A673 (cell line): ENCODE measurements at regions not wholly inside any gene's neighbourhood (a gene's known extent, or its start where the extent isn't known, plus 50 kb on each side); places are given as distances from the start of the nearest gene placed in this dataset.

Experiments
- BruUV-seq: library from RNA; stranded (reverse); fragments of 400-500 nt; replicated peaks from 2 replicates; lab custom pipeline; 2021; lab: Mats Ljungman, UMichigan
- CTCF ChIA-PET: fragments of 300-600 bp; sonication (Branson Sonifier 250); formaldehyde crosslinking; loops from one replicate; lab custom pipeline; 2022; ENCODE audit warnings: antibody characterized with exemption; lab: Charles Lee
- POLR2A ChIA-PET: fragments of 300-600 bp; sonication (Branson Sonifier 250); formaldehyde crosslinking; loops from one replicate; lab custom pipeline; 2022; ENCODE audit warnings: antibody characterized with exemption; ENCODE audit not compliant: low non-redundant PET; lab: Charles Lee
- DNase-seq: peaks from one replicate; pipeline ENCODE4 v3.0.0-alpha.2; 2015; ENCODE audit warnings: low spot score
- H3K27ac ChIP-seq: fragments of 200-600 bp; sonication (generic); 2 replicates; pipeline ENCODE4 v1.5.1; 2016; ENCODE audit warnings: mixed run types, low read depth, mild to moderate bottlenecking, mixed read lengths, antibody characterized with exemption, low read length; ENCODE audit not compliant: poor library complexity, severe bottlenecking
- H3K27me3 ChIP-seq: fragments of 200-600 bp; sonication (generic); replicated peaks from 2 replicates; pipeline ENCODE4 v1.6.1; 2017; ENCODE audit warnings: mixed run types, low read depth, mild to moderate bottlenecking, mixed read lengths, antibody characterized with exemption, low read length; ENCODE audit not compliant: insufficient read depth, poor library complexity
- H3K36me3 ChIP-seq: fragments of 200-600 bp; sonication (generic); 2 replicates; pipeline ENCODE4 v1.6.1; 2016; ENCODE audit warnings: mixed run types, mild to moderate bottlenecking, mixed read lengths, antibody characterized with exemption, low read length; ENCODE audit not compliant: insufficient read depth, poor library complexity, severe bottlenecking
- H3K4me1 ChIP-seq: fragments of 200-600 bp; sonication (generic); 2 replicates; pipeline ENCODE4 v1.6.1; 2017; ENCODE audit warnings: mixed run types, mild to moderate bottlenecking, mixed read lengths, antibody characterized with exemption, low read length; ENCODE audit not compliant: insufficient read depth, poor library complexity, severe bottlenecking
- H3K4me3 ChIP-seq: fragments of 200-600 bp; sonication (generic); 2 replicates; pipeline ENCODE4 v1.5.1; 2016; ENCODE audit warnings: low read depth, mixed run types, mild to moderate bottlenecking, mixed read lengths, low read length; ENCODE audit not compliant: poor library complexity, severe bottlenecking
- H3K9me3 ChIP-seq: fragments of 200-600 bp; sonication (generic); 2 replicates; pipeline ENCODE4 v1.6.1; 2016; ENCODE audit warnings: mixed run types, low read depth, mild to moderate bottlenecking, mixed read lengths, antibody characterized with exemption, low read length; ENCODE audit not compliant: poor library complexity, severe bottlenecking
- EZH2 ChIP-seq: fragments of 200-600 bp; sonication (generic); IDR thresholded peaks from 2 replicates; pipeline ENCODE4 v1.6.1; 2017; ENCODE audit warnings: borderline replicate concordance, low read depth, mild to moderate bottlenecking, mixed read lengths, antibody characterized with exemption, low read length; ENCODE audit not compliant: poor library complexity, severe bottlenecking
- intact Hi-C: fragments of 100-400 bp; cut with micrococcal nuclease; formaldehyde crosslinking; loops from one replicate; pipeline ENCODE4 v1.10.0; 2022; ENCODE audit not compliant: unreplicated experiment
- TF ChIP-seq, protein P1 (sequence below): fragments of 300-800, 200-600 bp; sonication (generic); conservative IDR thresholded peaks from 2 replicates; pipeline ENCODE4 v1.5.1; 2017; ENCODE audit warnings: low read depth, mild to moderate bottlenecking, antibody characterized with exemption, low read length, moderate library complexity, mixed read lengths

DNA sequence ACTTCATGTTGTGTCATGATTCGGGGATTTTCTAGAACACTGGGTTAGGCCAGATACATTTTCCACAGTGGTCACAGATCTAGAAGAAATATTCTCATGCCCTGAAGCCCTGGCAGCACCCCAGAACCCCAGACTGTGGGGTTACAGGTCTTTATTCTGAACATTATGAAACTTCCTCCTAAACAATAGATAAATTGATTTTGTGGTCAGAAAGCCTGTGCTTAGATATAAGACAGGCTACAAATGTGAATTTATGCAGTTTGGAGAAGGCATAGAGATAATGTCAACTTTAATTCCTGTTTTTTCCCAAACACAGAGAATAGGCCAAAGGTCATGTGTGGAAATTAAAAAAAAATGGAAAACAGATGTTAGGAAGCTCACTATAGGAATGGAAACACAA, 492.9 kb downstream of the SPRY1 start:
- POLR2A ChIA-PET, result no interaction called here
- intact Hi-C loops, result no loop called here
- no peak overlapping the region for H3K4me3 ChIP-seq
- H3K27ac ChIP-seq, result no peak overlapping the region
- H3K9me3 ChIP-seq, result peaks cover 6% of the 10 kb centered on the region
- TF ChIP-seq, protein P1, sequence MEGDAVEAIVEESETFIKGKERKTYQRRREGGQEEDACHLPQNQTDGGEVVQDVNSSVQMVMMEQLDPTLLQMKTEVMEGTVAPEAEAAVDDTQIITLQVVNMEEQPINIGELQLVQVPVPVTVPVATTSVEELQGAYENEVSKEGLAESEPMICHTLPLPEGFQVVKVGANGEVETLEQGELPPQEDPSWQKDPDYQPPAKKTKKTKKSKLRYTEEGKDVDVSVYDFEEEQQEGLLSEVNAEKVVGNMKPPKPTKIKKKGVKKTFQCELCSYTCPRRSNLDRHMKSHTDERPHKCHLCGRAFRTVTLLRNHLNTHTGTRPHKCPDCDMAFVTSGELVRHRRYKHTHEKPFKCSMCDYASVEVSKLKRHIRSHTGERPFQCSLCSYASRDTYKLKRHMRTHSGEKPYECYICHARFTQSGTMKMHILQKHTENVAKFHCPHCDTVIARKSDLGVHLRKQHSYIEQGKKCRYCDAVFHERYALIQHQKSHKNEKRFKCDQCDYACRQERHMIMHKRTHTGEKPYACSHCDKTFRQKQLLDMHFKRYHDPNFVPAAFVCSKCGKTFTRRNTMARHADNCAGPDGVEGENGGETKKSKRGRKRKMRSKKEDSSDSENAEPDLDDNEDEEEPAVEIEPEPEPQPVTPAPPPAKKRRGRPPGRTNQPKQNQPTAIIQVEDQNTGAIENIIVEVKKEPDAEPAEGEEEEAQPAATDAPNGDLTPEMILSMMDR, result no peak
- TF ChIP-seq EZH2, result no peak
- peaks cover 31% of the 10 kb centered on the region for H3K4me1 ChIP-seq
- no peaks in the 10 kb centered on the region for H3K27me3 ChIP-seq
- DNase-seq, result no peak
- H3K36me3 ChIP-seq, result no peaks in the 10 kb centered on the region
- CTCF ChIA-PET, result no interaction called here
- BruUV-seq, result no TSS peak

DNA sequence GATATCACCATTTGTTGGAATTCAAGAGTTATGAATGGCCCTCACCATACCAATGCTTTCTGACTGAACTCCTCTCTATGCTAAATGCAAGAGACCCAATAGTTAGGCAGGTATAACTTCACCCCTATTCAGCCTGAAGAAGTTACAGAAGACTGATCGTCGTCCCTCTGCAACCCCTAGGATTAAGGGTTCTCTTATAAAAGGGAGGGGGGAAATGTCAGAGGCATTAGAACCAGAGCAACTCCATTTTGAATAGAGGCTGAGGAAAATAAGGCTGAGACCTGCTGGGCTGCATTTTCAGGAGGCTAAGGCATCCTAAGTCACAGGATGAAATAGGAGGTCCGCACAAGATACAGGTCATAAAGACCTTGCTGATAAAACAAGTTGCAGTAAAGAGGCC, 494.3 kb downstream of the SPRY1 start:
- intact Hi-C loops, result no loop called here
- Histone ChIP-seq H3K36me3 (no peaks in the 10 kb centered on the region), H3K9me3 (no peaks in the 10 kb centered on the region), H3K4me3 (no peak overlapping the region), H3K4me1 (peaks cover 32% of the 10 kb centered on the region), H3K27me3 (no peaks in the 10 kb centered on the region), H3K27ac (no peak overlapping the region)
- ChIA-PET POLR2A (no interaction called here), CTCF (no interaction called here)
- no TSS peak for BruUV-seq
- no peak for DNase-seq
- TF ChIP-seq EZH2, result no peak
- TF ChIP-seq, protein P1, result no peak

DNA sequence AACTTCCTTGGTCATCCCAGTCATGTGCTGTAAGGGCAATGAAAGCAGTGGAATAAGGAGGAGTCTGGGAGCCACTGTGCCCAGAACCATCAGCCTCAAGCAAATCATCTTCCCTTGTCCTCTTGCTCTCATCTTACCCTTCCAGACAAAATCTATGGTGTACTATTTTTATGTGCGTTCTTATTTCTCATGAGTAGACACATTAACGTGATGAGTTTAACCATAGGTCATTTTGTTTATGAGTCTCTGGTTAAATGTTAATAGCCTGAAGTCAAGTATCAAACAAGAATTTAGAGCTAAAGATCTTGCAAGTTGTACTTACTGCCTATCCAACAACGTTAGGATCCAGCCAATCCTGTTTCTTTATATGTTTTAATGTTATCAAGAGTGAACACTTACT, 495.3 kb downstream of the SPRY1 start:
- CTCF ChIA-PET, result no interaction called here
- H3K36me3 ChIP-seq, result no peaks in the 10 kb centered on the region
- no TSS peak for BruUV-seq
- DNase-seq, result no peak
- H3K27ac ChIP-seq, result no peak overlapping the region
- no peaks in the 10 kb centered on the region for H3K9me3 ChIP-seq
- POLR2A ChIA-PET, result no interaction called here
- no peak for TF ChIP-seq EZH2
- TF ChIP-seq, protein P1, result no peak
- H3K27me3 ChIP-seq, result no peaks in the 10 kb centered on the region
- H3K4me3 ChIP-seq, result no peak overlapping the region
- intact Hi-C loops, result no loop called here
- H3K4me1 ChIP-seq, result peaks cover 32% of the 10 kb centered on the region
